Umbilical cord (tissue), 1 donor: ENCODE measurements at regions not wholly inside any gene's neighbourhood (a gene's known extent, or its start where the extent isn't known, plus 50 kb on each side); places are given as distances from the start of the nearest gene placed in this dataset.

Experiments
- DNase-seq: peaks from one replicate; pipeline ENCODE4 v3.0.0-alpha.2; 2015; ENCODE audit warnings: low spot score

DNA sequence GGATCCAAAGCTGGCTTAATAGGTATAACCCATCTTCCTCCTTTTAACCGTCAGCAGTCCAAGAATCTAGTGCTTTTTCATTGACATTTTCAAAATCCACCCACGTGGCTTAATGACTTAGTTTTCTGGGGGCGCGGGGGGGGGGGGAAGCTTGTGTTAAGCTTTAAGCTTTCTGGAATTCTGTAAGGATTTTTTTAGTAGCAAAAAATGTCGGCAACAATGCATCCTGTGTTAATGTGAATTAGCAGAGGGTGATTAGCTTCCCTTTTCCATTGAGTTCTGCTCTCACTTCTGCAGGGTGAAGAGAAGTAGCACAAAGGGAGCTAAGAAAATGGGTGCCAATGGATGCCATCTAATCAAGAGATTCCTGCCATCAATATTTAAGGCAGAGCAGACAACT is 348.2 kb downstream of the SAMD5 start:
- DNase-seq, result no peak

DNA sequence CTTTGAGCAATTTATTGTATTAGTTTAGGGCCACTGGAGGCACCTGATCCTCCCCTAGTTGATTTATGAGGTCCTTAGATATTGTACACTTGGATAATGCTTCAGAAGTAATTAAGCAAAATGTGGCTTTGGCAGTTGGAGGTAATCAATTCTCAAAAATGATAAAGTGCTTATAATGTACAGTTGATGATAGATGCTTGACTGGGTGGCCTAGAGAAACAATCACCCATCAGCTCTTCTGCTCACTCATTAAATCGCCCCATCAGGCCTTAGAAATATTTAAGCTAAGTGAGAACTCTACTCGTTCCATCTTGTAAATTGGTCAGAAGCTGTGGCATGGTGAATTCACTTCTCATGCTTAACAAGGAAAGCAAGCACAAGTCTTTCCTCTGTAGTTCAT is 349.9 kb downstream of the SAMD5 start:
- no peak for DNase-seq

DNA sequence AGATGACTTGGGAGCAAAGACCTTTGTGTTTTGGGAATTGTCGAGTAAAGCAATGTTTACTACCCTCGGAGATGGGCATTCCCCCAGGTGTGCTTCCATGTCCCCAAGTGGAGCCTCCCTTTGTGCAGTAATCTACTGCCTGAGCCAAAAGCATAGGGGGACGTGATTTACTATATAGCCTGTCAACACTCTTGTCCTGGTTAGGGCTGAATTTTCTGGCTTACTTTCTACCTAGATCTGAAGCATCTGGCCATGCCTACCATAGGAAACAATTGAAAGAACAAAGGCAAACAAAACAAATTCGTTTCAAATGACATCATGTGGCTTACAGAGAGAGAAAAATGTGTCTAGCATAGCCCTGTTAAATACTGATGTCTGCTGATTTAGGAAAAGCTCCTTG is 350.6 kb downstream of the SAMD5 start:
- no peak for DNase-seq

DNA sequence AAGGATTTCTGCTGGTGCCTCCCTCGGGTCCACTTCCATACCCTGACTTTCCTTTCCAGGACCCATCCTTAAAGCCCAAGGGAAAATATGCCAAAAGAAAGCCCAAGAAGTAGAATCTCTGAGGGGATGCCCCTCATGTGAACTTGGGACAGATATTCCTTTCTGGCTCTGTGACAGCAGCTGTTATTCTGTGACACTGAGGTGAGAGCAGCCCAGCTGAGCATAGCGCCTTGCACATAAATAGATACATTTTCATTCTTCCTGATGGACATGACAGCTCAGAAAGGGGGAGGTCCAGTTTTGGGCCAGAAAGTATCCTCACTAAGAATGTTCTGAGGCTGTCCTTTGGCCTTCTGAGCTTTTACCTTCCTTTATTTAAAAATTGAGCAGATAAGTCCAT is 353.2 kb downstream of the SAMD5 start:
- DNase-seq, result no peak

DNA sequence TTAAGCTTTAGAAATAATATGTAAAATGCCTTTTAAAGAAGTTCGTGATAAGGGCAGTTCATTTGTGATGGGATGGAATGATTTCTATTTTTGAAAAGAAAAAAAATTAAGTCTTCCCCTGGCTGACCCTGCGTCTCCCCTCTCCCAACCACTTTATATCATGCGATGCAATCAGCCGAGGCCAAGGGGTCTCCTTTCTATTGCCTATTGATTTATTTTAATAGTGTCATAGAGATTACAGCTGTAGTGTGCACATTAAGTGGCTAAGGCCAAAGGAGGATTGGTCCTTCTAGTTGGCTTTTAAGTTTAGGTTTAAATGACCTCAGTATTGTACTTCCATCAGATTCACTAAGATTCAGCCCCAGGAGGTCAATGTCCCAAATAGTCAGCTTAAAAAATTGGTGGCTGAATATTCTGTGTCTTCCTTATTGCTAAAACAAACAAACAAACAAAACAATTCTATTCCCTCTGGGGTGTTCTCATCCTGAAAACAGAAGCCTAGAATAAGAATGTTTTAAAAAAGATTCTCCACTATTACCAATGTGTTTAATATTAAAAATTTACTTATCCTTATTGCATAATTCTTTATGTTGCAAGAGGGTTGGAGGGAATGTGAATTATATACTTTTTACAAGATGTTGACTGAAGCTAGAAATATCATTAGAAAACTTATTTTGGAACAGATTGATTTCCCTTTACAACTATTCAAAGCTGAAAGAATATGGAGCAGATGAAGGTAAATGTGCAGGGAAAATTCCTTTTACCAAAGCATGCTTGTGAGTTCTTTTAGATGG is 359.1 kb downstream of the SAMD5 start:
- DNase-seq, result no peak

DNA sequence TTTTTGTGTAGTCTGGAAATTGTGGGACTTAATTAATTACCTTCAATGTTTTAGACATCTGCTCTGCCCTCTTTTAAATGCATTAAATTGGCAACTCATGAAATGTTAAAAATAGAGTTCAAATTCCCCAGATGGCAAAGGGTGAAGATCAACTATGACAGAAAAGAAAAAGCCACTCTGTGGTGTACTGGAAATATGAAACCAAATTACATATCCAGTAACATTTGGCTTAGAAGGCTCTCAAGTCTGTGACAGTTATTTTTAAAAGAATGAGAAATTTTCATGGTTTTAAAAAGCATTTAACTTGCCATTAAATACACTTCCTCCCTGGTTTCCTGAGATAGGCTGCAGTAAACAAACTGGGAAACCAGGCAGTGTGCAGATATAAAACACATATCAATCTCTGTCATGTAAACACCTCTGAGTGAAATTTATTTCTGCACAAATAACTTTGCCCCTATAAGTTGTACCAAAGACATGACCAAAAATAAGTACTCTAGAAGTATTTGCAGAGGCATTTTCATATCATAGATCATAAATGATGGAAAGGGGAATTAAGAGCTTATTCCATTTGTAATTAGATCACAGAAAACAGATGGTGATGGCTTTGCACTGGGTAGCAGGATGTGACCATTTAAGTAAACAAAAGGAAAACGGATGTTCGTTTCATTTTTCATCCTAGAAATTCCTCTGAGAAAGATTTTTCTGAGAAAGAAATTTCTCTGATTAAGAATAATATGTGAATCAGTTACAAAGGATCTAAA is 360.1 kb downstream of the SAMD5 start:
- no peak for DNase-seq

DNA sequence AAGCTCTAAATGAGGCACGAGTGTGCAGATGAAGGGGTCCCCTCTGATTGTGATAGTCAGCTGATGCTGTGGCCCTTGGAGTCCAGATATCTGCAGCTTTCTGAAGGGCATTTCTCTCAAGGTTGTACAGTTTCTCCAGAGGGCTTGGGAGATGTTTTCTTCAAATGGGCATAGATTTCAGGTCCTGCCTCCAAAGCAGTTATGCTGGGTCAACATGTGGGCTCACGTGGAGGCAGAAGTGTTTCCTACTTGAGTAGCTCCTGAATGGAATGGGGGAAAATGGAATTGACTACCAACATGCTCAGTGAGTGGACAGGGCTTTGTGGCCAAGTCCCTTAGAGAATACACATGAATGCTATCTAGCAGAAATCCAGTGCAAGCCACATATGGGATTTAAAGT is 360.7 kb downstream of the SAMD5 start:
- DNase-seq, result no peak

DNA sequence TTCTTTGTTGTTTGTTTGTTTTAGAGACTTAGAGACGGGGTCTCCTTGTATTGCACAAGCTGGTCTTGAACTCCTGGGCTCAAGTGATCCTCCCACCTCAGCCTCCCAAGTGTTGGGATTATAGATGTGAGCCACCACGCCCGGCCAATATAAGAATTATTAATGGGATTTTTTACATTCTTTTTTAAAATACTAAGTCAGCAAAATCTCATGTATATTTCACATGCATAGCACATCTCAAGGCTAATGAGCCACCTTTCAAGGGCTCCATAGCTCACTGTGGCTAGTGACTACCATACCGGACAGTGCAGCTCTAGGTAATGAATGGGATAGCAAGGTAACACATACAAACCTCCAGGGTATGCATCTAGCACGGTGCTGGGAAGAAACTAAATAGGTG is 361.4 kb downstream of the SAMD5 start:
- DNase-seq, result no peak

DNA sequence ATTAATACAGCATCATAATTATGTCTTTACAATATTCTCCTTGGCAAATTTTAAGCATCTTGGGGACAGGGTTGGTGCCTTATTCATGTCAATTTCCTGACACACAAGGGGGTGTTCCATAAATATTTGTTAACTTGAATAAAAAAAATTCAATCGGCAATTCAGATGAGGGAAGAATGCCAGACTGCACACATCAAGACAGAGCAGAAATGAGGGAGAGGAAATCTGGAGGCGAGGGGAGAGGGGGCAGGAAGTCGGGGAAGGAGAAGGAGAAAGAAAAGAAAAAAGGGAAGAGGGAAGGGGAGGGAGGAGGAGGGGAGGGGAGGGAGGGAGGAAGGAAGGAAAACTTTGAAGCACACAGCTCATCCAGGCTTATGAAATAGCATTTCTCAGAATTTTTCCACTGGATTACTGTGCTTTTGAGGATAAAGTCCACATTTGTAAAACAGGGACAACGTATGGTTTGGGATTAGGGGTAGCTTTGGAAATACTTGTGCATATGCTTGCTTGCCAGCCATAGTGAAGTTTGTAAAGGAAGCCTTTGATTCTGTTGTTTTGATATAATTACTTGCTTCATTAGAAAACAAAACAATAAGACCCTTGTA is 362.1 kb downstream of the SAMD5 start:
- peak; percentile 92 for DNase-seq

DNA sequence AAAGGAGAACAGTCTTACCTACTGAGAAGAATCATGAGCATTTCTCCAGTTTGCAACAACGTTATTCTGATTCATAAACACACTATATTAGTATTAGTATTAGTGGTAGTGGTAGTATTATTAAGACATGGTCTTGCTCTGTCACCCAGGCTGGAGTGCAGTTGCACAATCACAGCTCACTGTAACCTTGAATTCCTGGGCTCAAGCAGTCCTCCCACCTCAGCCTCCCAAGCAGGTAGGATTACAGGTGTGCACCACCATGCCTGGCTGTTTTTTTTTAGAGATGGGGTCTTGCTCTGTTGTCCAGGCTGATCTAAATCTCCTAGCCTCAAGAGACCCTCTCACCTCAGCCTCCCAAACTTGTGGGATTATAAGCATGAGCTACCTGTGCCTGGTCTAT is 363.5 kb downstream of the SAMD5 start:
- DNase-seq, result no peak

DNA sequence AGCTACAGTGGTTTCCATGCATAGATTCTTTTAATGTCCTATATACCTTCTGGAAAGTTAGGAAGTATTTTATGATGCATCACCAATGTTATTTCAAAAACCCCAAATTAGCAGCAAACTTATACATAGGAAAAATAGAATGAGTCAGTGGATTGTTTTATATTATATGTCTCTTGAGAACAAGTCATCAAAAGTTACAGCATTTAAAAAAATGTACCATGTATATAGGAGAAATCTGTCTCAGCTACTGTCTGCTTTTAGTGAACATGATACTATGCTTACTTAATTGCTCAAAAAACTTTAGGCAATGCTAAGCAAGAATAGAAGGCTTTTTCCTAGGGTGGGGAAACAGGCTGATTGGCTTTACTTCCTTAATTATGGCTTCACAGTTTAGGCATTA is 365.3 kb downstream of the SAMD5 start:
- DNase-seq, result no peak

DNA sequence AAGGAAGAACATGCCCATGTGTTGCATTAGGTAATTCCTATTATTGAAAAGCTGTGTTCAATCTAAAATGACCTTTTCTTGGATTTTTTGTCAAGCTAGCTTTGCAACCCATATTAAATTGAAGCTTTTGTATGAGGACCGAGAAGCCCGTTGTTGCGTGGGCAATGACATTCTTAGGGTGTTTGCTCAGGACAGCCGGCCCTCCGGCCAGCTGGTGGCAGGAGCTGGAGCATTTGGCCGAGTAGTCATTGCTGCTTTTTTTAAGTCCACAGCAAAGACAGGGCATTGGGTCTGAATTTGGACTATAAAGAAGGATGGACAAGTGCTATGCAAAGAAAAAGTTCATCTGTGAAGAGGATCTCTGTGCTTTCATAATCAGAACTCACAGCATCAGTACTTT is 365.8 kb downstream of the SAMD5 start:
- DNase-seq, result no peak

DNA sequence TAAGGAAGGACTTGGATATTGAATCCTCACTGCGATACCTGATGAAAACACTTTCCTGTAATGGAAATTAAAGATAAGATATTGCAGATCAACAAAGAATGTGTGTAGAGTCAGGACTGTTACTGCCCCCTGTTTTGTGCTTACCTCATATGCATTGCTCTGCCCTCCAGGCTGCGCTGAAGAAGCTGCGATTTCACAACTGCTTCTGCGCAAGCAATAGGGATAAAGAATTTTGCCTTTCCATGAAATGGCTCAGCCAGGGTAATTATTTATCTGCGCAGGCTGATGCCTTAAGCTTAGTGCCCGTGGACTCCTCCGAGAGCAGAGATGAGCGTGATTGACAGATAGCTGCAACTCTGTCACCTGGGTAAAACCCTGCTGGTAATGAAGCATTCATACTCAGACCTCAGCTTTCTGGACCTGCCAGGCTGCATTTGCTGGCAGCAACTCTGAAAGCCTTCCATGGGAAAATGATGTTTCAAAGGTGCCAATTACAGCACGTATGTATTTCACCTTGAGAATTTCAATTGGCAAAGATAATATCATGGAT is 370.6 kb downstream of the SAMD5 start:
- DNase-seq, result no peak

DNA sequence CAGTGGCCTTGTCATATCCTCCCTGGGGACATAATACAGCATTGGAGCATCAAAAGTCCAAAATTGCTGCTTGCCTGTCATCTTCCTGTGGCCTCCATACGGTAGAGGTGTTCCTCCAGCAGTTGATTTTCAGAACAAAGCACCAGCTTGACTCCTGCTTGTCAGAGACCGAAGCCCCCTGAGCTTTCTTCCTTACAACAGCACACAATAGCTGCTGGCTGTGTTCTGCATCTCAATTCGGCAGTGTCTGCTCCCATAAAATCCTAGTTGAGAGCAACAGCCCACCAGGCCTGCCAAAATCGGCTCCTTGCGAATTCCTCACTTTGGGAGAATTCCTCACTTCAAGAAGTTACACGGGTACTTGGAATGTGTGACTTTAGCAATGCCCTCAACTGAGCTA is 372.9 kb downstream of the SAMD5 start:
- DNase-seq, result no peak

DNA sequence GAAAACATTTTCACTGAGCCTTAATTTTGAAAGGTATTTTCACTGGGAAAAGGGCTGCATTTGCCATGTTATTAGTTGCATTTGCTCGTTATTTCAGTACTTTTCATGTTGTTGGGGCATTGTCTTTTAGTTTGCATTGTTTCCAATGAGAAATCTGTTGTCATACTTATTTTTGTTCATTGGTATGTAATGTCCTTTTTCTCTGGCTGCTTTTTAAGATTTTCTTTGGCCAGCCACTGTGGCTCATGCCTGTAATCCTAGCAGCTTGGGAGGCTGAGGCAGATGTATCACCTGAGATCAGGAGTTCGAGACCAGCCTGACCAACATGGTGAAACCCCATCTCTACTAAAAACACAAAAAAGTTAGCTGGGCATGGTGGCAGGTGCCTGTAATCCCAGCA is 379.9 kb downstream of the SAMD5 start:
- no peak for DNase-seq

DNA sequence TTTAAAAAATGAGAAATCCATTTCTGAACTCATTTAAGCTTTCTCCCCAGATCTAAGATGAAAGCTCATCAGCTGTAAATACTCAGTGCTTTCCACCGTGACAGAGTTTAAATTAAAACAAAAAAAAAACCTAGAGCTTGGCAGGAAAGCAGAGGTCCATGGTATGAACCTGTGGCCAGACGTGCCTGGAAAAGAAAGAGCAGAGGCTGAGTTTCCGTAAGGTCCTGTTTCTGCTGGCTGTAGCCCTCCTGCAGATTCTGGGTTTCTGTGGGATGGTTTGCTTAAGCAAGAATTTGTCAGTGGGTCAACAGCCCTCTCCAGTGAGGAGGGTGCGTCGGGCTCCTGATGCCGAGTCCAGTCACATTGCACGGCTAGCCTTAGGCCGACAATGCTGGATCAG is 383.2 kb downstream of the SAMD5 start:
- DNase-seq, result no peak

DNA sequence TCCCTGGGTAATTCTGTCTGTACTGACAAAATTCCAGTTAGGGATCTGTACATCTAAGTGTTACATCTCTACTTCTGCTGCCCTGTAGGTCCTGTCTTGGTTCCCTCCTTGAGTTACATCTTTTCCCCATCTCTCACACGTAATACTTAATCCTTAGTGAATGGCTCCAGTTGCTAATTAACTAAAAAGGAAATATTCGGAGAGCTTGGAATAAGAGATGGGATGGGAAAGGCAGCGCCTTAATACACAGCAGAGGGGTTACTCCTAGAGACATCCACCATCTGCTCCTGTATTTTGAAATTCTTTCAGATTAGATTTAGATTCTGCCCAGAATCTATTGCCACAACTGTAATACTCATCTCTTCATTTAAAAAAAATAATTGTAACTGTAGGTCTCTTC is 384.0 kb downstream of the SAMD5 start:
- DNase-seq, result no peak

DNA sequence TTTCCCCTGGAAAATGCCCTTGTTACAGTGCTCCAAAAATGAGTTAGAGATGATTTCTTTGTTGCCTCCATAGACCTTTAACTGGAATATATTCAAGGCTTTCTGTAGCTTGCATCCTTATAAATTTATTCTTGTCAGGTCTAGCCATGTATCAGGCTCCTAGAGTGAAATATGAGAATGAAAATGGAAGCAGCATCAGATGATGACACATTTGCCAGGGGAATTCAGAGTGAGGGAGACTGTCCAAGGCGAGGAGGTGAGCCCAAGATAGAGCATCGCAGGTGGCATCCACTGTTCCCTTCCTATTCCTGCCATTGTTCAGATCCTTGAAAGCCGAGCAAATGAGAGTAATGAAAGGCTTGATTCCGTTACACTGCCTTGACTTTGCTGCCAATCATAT is 386.8 kb downstream of the SAMD5 start:
- no peak for DNase-seq

DNA sequence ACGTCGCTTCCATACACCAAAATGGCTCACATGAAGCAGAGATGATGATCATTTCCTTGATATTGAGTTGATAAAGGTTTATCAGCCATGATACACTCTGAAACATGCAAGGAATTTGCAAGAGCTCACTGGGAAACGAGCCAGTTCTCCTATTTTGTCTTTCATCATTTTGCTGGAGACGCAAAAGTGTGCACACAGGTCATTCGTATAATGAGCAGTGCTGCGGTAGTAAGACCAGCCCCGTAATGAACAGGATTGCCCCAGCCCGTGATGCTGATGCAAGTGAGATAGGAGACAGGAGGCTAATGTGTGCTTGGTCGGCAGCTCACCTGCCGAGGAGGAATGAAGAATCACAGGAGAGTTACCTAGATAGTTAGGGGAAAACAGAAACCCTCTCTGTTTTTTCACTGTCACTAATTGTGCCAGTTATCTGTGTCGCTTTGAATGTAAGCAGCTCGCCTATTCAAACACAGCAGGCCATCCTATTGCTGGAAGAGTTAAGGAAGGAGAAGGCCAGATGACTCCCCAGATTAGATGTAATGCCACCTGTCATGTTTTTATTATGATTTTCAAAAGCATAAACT is 391.8 kb downstream of the SAMD5 start:
- no peak for DNase-seq

DNA sequence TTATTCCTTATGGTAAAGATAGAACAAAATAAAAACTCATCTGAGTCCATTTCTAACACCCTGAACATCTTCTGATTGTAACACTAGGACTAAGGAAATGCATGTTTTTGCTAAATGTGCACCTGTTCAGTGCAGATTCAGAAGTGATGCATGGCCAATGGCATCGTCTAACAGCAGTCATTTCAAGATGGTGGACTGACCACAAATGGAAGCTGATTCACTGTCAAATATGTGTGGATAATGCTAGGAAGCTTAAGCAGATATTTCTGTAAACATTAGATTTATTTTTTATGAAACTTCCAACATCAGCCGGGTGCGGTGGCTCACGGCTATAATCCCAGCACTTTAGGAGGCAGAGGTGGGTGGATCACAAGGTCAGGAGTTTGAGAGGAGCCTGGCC is 394.8 kb downstream of the SAMD5 start:
- no peak for DNase-seq

DNA sequence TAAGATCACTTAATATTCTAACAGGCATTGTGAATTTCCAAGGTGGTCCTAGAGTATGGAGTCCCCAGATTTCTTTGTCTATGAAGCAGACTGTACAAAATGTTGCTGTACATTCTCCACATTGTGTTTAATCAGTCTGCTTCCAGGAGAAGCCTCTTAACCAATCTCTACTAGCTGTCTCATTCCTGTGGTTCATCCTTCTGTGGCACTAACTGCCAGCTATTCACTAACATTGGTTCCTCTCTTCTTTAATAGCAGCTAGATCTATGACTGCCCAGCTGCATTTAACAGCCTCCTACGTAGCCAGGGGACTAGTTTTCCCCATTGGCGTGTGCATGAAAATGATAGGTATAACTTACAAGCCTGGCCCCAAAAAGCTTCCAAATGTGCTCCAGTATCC is 395.4 kb downstream of the SAMD5 start:
- DNase-seq, result no peak

DNA sequence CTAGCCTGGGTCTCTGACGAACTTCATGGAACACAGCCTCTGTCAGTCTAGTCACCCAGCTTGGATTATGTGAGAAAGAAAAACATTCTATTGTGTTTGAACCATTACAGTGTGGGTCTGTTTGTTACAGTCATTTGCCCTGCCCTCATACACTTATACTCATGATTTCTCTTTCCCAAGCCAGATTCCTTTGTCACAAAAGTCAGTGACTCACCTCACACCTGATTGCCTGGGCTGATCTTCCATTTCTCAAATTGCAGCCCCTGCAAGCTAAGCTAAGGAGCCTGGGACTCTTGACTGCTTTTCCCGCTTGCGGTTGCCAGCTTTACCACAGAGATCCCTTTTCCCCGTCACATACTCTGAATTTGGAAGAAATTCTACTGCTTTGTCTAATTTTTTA is 395.9 kb downstream of the SAMD5 start:
- no peak for DNase-seq
